ENCODE measurements at regions not wholly inside any gene's neighbourhood (a gene's known extent, or its start where the extent isn't known, plus 50 kb on each side); places are given as distances from the start of the nearest gene placed in this dataset.
A peak's percentile ranks its signal among the peaks of the same experiment; 100 is the strongest.
"Not testable (repeated sequence)": the region's sequence is repeated elsewhere in the genome, so short reads cannot be mapped to it uniquely, and the experiment has no call there.

DNA sequence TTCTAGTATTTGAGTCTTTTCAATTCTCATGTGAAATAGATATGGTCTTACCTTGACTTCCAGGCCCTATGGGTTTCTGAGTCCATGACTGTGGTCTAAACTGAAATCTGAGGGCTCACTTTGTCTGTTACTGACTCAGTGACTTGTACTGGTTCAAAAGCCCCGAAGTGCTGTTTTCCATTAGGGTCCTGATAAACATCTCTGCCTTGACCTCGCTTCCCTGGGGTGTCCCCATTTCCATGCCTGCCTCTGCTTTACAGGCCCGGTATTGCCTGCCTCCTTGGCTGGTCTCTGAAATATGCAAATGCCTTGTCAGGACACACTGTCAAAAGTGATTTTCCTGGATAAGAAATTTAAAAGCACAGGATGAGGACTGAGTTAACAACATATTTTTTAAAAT, 538.8 kb downstream of the SOCS6 start:
- no peak for DNase-seq
- Mint-ChIP-seq H3K27me3 (no peaks in the 10 kb centered on the region), H3K9me3 (no peaks in the 10 kb centered on the region), H3K36me3 (ENCODE audit: low read depth) (no peaks in the 10 kb centered on the region), H3K27ac (no peak overlapping the region), H3K4me3 (no peak overlapping the region), H3K4me1 (no peaks in the 10 kb centered on the region)
- intact Hi-C loops (cut with micrococcal nuclease), result no loop called here

- intact Hi-C loops (cut with micrococcal nuclease), result no loop called here
- Mint-ChIP-seq H3K27me3 (no peaks in the 10 kb centered on the region), H3K4me1 (no peaks in the 10 kb centered on the region), H3K27ac (no peak overlapping the region), H3K9me3 (no peaks in the 10 kb centered on the region), H3K4me3 (no peak overlapping the region), H3K36me3 (ENCODE audit: low read depth) (no peaks in the 10 kb centered on the region)
- DNase-seq, result no peak
Measured at GRCh38 chr18:70826571-70826970, 537.7 kb downstream of the SOCS6 start.

GRCh38 chr18:70822691-70823090, 533.8 kb downstream of the SOCS6 start:
- Mint-ChIP-seq H3K9me3 (no peaks in the 10 kb centered on the region), H3K36me3 (ENCODE audit: low read depth) (no peaks in the 10 kb centered on the region), H3K4me1 (no peaks in the 10 kb centered on the region), H3K4me3 (no peak overlapping the region), H3K27ac (no peak overlapping the region), H3K27me3 (no peaks in the 10 kb centered on the region)
- intact Hi-C loops (cut with micrococcal nuclease), result no loop called here
- no peak for DNase-seq

DNA sequence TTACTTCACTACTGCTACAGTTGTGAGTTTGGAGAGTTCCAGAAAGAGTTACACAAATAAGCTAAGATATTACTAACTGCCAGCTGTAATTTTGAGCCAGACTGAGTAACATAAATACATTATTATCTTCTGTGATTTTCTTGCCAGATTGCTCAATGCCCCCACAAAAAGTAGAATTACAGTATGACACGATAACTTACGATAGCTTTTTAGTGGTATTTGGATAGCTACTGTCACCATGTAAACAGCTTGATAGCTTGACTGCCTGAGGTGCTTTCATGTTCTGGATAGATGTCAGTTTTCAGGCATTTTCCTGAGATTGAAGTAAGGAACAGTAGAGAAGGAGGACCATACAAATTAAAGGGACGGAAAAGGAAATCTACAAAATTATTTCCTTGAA, 533.3 kb downstream of the SOCS6 start:
- Mint-ChIP-seq H3K27me3 (no peaks in the 10 kb centered on the region), H3K27ac (no peak overlapping the region), H3K9me3 (no peaks in the 10 kb centered on the region), H3K4me1 (no peaks in the 10 kb centered on the region), H3K4me3 (no peak overlapping the region), H3K36me3 (ENCODE audit: low read depth) (no peaks in the 10 kb centered on the region)
- no peak for DNase-seq
- intact Hi-C loops (cut with micrococcal nuclease), result no loop called here

DNA sequence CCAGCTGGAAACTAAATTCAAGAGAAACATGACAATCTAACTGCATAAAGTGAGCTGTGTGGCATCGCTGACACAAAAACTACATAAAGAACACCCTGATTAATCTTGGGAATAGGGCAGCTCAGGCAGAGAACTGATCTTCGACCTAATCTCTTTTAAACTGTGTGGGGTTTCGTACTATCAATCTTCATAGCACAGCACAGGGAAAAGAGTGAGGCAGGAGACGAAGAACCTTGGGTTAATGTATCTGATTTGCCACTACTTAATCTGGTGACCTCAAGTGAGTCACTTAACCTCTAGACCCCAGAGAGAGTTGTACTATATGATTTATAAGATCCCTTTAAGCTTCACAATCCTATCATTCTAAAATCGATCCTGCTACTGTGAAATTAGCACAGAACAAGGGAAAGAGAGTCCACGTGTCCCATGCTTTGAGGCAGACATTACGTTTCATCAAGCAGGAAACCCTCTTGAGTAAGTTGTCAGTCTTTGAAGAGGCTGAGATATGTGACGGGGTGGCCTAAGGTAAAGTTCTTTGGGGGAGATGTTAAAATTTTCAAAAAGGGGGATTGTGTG, 519.7 kb downstream of the SOCS6 start:
- no peaks in the 10 kb centered on the region for H3K27me3 Mint-ChIP-seq
- no peaks in the 10 kb centered on the region for H3K4me1 Mint-ChIP-seq
- H3K36me3 Mint-ChIP-seq (ENCODE audit: low read depth), result no peaks in the 10 kb centered on the region
- intact Hi-C loops (cut with micrococcal nuclease), result no loop called here
- H3K4me3 Mint-ChIP-seq, result no peak overlapping the region
- H3K27ac Mint-ChIP-seq, result no peak overlapping the region
- H3K9me3 Mint-ChIP-seq, result peaks cover 4% of the 10 kb centered on the region
- no peak for DNase-seq

GRCh38 chr18:70781860-70782453, 493.1 kb downstream of the SOCS6 start:
- peak; percentile 83 for DNase-seq
- Mint-ChIP-seq H3K27ac (no peak overlapping the region), H3K4me3 (no peak overlapping the region), H3K4me1 (no peaks in the 10 kb centered on the region), H3K36me3 (ENCODE audit: low read depth) (no peaks in the 10 kb centered on the region), H3K9me3 (no peaks in the 10 kb centered on the region), H3K27me3 (no peaks in the 10 kb centered on the region)
- intact Hi-C loops (cut with micrococcal nuclease), result loop anchor here (5.0 kb wide), 1 partner anchor 1000 kb away; no protein-coding TSS in a partner anchor

DNA sequence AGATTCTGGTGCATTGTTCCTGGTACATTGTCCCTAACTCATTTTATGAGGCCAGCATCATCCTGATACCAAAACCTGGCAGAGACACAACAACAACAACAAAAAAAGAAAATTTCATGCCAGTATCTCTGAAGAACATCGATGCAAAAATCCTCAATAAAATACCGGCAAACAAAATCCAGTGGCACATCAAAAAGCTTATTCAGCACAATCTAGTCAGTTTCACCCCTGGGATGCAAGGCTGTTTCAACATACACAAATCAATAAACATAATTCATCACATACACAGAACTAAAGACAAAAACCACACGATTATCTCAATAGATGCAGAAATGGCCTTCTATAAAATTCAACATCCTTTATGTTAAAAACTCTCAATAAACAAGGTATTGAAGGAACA, 477.4 kb downstream of the SOCS6 start:
- H3K4me1 Mint-ChIP-seq; DNase-seq; H3K27ac Mint-ChIP-seq; H3K4me3 Mint-ChIP-seq; H3K27me3 Mint-ChIP-seq; H3K9me3 Mint-ChIP-seq; H3K36me3 Mint-ChIP-seq (ENCODE audit: low read depth); intact Hi-C loops (cut with micrococcal nuclease): not testable (repeated sequence)

DNA sequence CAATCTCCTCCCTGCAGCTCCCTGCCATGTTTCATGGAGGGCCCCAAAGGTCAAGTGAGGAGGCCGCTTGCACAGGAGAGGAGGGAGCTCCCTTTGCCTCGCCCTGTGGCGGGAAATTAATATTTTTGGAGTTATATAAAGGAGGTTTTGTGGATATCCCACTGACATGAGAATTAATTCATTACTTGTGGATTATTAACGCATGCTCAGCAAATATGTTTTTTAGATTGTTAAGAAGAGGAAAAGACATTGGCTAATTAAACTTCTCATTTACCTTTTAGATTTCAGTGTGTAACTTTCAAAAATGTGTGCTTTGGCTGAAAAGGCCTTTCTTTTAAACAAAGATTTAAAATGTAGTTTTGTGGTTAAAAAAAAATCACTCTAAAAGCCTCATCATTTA, 474.0 kb downstream of the SOCS6 start:
- no peaks in the 10 kb centered on the region for H3K4me1 Mint-ChIP-seq
- H3K36me3 Mint-ChIP-seq (ENCODE audit: low read depth), result no peaks in the 10 kb centered on the region
- DNase-seq, result no peak
- no peaks in the 10 kb centered on the region for H3K27me3 Mint-ChIP-seq
- peaks cover 4% of the 10 kb centered on the region for H3K9me3 Mint-ChIP-seq
- no peak overlapping the region for H3K27ac Mint-ChIP-seq
- intact Hi-C loops (cut with micrococcal nuclease), result no loop called here
- no peak overlapping the region for H3K4me3 Mint-ChIP-seq

GRCh38 chr18:70758780-70759179, 469.9 kb downstream of the SOCS6 start:
- intact Hi-C loops (cut with micrococcal nuclease), result no loop called here
- H3K36me3 Mint-ChIP-seq (ENCODE audit: low read depth), result no peaks in the 10 kb centered on the region

GRCh38 chr18:70754486-70754885, 465.6 kb downstream of the SOCS6 start:
- intact Hi-C loops (cut with micrococcal nuclease), result no loop called here
- Mint-ChIP-seq H3K4me1 (no peaks in the 10 kb centered on the region), H3K27me3 (no peaks in the 10 kb centered on the region), H3K4me3 (no peak overlapping the region), H3K9me3 (peaks cover 11% of the 10 kb centered on the region), H3K27ac (no peak overlapping the region), H3K36me3 (ENCODE audit: low read depth) (no peaks in the 10 kb centered on the region)
- no peak for DNase-seq

More at GRCh38 chr18:70758780-70759179, 469.9 kb downstream of the SOCS6 start:
- Mint-ChIP-seq H3K4me3 (no peak overlapping the region), H3K4me1 (no peaks in the 10 kb centered on the region), H3K27me3 (no peaks in the 10 kb centered on the region), H3K27ac (no peak overlapping the region), H3K9me3 (peaks cover 4% of the 10 kb centered on the region)
- DNase-seq, result no peak

GRCh38 chr18:70732916-70733315, 444.1 kb downstream of the SOCS6 start:
- no peaks in the 10 kb centered on the region for H3K4me1 Mint-ChIP-seq
- no peak overlapping the region for H3K27ac Mint-ChIP-seq
- H3K4me3 Mint-ChIP-seq, result no peak overlapping the region
- DNase-seq, result no peak
- intact Hi-C loops (cut with micrococcal nuclease), result no loop called here
- H3K9me3 Mint-ChIP-seq, result no peaks in the 10 kb centered on the region
- no peaks in the 10 kb centered on the region for H3K36me3 Mint-ChIP-seq (ENCODE audit: low read depth)
- no peaks in the 10 kb centered on the region for H3K27me3 Mint-ChIP-seq

GRCh38 chr18:70732188-70732587, 443.3 kb downstream of the SOCS6 start:
- no peaks in the 10 kb centered on the region for H3K36me3 Mint-ChIP-seq (ENCODE audit: low read depth)
- H3K4me1 Mint-ChIP-seq, result no peaks in the 10 kb centered on the region
- no peaks in the 10 kb centered on the region for H3K9me3 Mint-ChIP-seq
- intact Hi-C loops (cut with micrococcal nuclease), result no loop called here
- no peaks in the 10 kb centered on the region for H3K27me3 Mint-ChIP-seq
- no peak for DNase-seq
- H3K27ac Mint-ChIP-seq, result no peak overlapping the region
- no peak overlapping the region for H3K4me3 Mint-ChIP-seq

DNA sequence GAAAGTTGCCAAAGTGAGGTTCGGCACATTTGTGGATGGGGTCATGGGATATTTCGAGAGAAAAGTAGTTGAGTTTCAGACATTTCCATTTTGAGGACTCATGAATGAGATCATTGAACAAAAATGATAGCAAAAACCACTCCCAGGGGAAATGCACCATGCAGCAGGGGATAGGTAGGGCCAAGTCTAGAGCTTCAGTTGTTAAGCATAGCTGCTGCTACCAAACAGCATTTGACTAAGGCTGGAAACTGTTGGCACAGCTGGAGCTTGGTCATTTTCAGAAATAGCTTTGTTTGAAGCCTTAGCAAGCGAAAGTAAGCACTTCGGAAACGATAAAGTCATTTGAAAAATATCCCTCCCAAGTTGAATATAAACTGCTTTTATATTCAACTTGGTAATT, 431.8 kb downstream of the SOCS6 start:
- no peaks in the 10 kb centered on the region for H3K36me3 Mint-ChIP-seq (ENCODE audit: low read depth)
- no peak for DNase-seq
- intact Hi-C loops (cut with micrococcal nuclease), result no loop called here
- H3K9me3 Mint-ChIP-seq, result peaks cover 9% of the 10 kb centered on the region
- no peak overlapping the region for H3K27ac Mint-ChIP-seq
- H3K4me3 Mint-ChIP-seq, result no peak overlapping the region
- H3K4me1 Mint-ChIP-seq, result no peaks in the 10 kb centered on the region
- H3K27me3 Mint-ChIP-seq, result no peaks in the 10 kb centered on the region

GRCh38 chr18:70709720-70710119, 420.9 kb downstream of the SOCS6 start:
- no peak overlapping the region for H3K4me3 Mint-ChIP-seq
- intact Hi-C loops (cut with micrococcal nuclease), result no loop called here
- peaks cover 18% of the 10 kb centered on the region for H3K9me3 Mint-ChIP-seq
- no peak for DNase-seq
- no peaks in the 10 kb centered on the region for H3K27me3 Mint-ChIP-seq
- no peaks in the 10 kb centered on the region for H3K36me3 Mint-ChIP-seq (ENCODE audit: low read depth)
- H3K4me1 Mint-ChIP-seq, result no peaks in the 10 kb centered on the region
- H3K27ac Mint-ChIP-seq, result no peak overlapping the region

GRCh38 chr18:70709144-70709543, 420.3 kb downstream of the SOCS6 start:
- H3K36me3 Mint-ChIP-seq (ENCODE audit: low read depth), result no peaks in the 10 kb centered on the region
- no peak overlapping the region for H3K4me3 Mint-ChIP-seq
- H3K27ac Mint-ChIP-seq, result no peak overlapping the region
- no peak for DNase-seq
- H3K27me3 Mint-ChIP-seq, result no peaks in the 10 kb centered on the region
- H3K9me3 Mint-ChIP-seq, result peaks cover 18% of the 10 kb centered on the region
- no peaks in the 10 kb centered on the region for H3K4me1 Mint-ChIP-seq
- intact Hi-C loops (cut with micrococcal nuclease), result no loop called here

Data from activated CD4-positive, alpha-beta T cell treated with anti-CD3 and anti-CD28 coated beads, Interleukin-2, amount 10 ng/mL, durations not matched to agents 24 days and 14 days (primary cell).